GM23338 (cell line): ENCODE measurements at regions not wholly inside any gene's neighbourhood (a gene's known extent, or its start where the extent isn't known, plus 50 kb on each side); places are given as distances from the start of the nearest gene placed in this dataset.

Experiments used
- ATAC-seq: fragments of 200-7000 bp; cut with Tn5 transposase; 3 replicates; pipeline ENCODE4 v1.9.1; 2020
- DNase-seq: peaks from one replicate; pipeline ENCODE4 v3.0.0-alpha.2; 2015; ENCODE audit warnings: low spot score
- H2AFZ ChIP-seq: fragments of 200-600 bp; sonication (generic); 2 replicates; pipeline ENCODE4 v1.8.0; 2016; ENCODE audit warnings: antibody characterized with exemption, mild to moderate bottlenecking, moderate library complexity
- H3F3A ChIP-seq: fragments of 200-600 bp; sonication (generic); replicated peaks from 2 replicates; pipeline ENCODE4 v1.8.0; 2017; ENCODE audit warnings: antibody characterized with exemption, mixed run types, low read depth
- H3K27ac ChIP-seq: fragments of 200-600 bp; sonication (generic); 2 replicates; pipeline ENCODE4 v1.6.1; 2016; ENCODE audit warnings: low read depth
- H3K27me3 ChIP-seq: fragments of 200-600 bp; sonication (generic); 2 replicates; pipeline ENCODE4 v1.8.0; 2016; ENCODE audit warnings: mild to moderate bottlenecking, mixed run types, moderate library complexity; ENCODE audit not compliant: insufficient read depth
- H3K36me3 ChIP-seq: fragments of 200-600 bp; sonication (generic); 2 replicates; pipeline ENCODE4 v1.8.0; 2016; ENCODE audit warnings: mild to moderate bottlenecking; ENCODE audit not compliant: insufficient read depth
- H3K4me1 ChIP-seq: fragments of 200-600 bp; sonication (generic); 2 replicates; pipeline ENCODE4 v1.8.0; 2016; ENCODE audit warnings: mild to moderate bottlenecking, moderate library complexity; ENCODE audit not compliant: insufficient read depth
- H3K4me2 ChIP-seq: fragments of 200-600 bp; sonication (generic); 2 replicates; pipeline ENCODE4 v1.7.1; 2017; ENCODE audit warnings: mixed run types
- H3K4me3 ChIP-seq: fragments of 200-600 bp; sonication (generic); 2 replicates; pipeline ENCODE4 v1.6.1; 2016; ENCODE audit warnings: mixed run types
- H3K79me2 ChIP-seq: fragments of 200-600 bp; sonication (generic); replicated peaks from 2 replicates; pipeline ENCODE4 v1.8.0; 2017; ENCODE audit warnings: mild to moderate bottlenecking; ENCODE audit not compliant: insufficient read depth
- H3K9me2 ChIP-seq: fragments of 200-600 bp; sonication (generic); 2 replicates; pipeline ENCODE4 v1.8.0; 2017; ENCODE audit not compliant: insufficient read depth
- H4K20me1 ChIP-seq: fragments of 200-600 bp; sonication (generic); replicated peaks from 2 replicates; pipeline ENCODE4 v1.8.0; 2017; ENCODE audit warnings: mild to moderate bottlenecking; ENCODE audit not compliant: insufficient read depth
- H3K27ac Mint-ChIP-seq: 2 replicates; pipeline ENCODE4 v1.8.0; 2020; ENCODE audit warnings: inconsistent platforms, mild to moderate bottlenecking, moderate library complexity, mixed read lengths
- H3K27me3 Mint-ChIP-seq: 3 replicates; pipeline ENCODE4 v1.8.0; 2022; ENCODE audit warnings: low read depth, mild to moderate bottlenecking, moderate library complexity, mixed read lengths, inconsistent platforms; ENCODE audit not compliant: insufficient read depth, poor library complexity
- H3K36me3 Mint-ChIP-seq: 3 replicates; pipeline ENCODE4 v1.8.0; 2021; ENCODE audit warnings: low read depth, mild to moderate bottlenecking, inconsistent platforms, moderate library complexity, mixed read lengths
- H3K4me1 Mint-ChIP-seq: 3 replicates; pipeline ENCODE4 v1.8.0; 2020; ENCODE audit warnings: mild to moderate bottlenecking, inconsistent platforms, mixed read lengths
- H3K4me3 Mint-ChIP-seq: 3 replicates; pipeline ENCODE4 v1.8.0; 2021; ENCODE audit warnings: moderate library complexity, mild to moderate bottlenecking, inconsistent platforms, mixed read lengths
- H3K9me3 Mint-ChIP-seq: 3 replicates; pipeline ENCODE4 v1.8.0; 2020; ENCODE audit warnings: moderate library complexity, mild to moderate bottlenecking, inconsistent platforms, mixed read lengths
- CTCF ChIP-seq, 2 experiments: fragments of 200-600 bp in 1 of 2; sonication (generic) in 1 of 2; conservative IDR thresholded peaks; 2 replicates each; pipeline versions ENCODE4 v1.5.1 to v1.6.1; 2016 to 2017; ENCODE audit warnings: antibody characterized with exemption in 2 of 2, low read depth in 2 of 2, mild to moderate bottlenecking in 2 of 2, moderate library complexity in 1 of 2
- ETS1 ChIP-seq: IDR thresholded peaks from 2 replicates; pipeline ENCODE4 v1.6.1; 2016; ENCODE audit warnings: antibody characterized with exemption
- EZH2 ChIP-seq: fragments of 200-600 bp; sonication (generic); IDR thresholded peaks from one replicate; pipeline ENCODE4 v1.8.0; 2017; ENCODE audit warnings: antibody characterized with exemption, mild to moderate bottlenecking, low read depth; ENCODE audit not compliant: unreplicated experiment
- JUNB ChIP-seq: IDR thresholded peaks from one replicate; pipeline ENCODE4 v1.6.1; 2016; ENCODE audit warnings: antibody characterized with exemption; ENCODE audit not compliant: unreplicated experiment
- NANOG ChIP-seq: IDR thresholded peaks from 2 replicates; pipeline ENCODE4 v1.6.1; 2016; ENCODE audit warnings: antibody characterized with exemption, borderline replicate concordance
- REST ChIP-seq: IDR thresholded peaks from one replicate; pipeline ENCODE4 v1.6.1; 2018; ENCODE audit warnings: antibody characterized with exemption; ENCODE audit not compliant: unreplicated experiment
- STAT1 ChIP-seq: IDR thresholded peaks from one replicate; pipeline ENCODE4 v1.6.1; 2016; ENCODE audit warnings: antibody characterized with exemption; ENCODE audit not compliant: unreplicated experiment
- ZNF114 ChIP-seq: fragments of 250-450 bp; sonication (Bioruptor Pico); IDR thresholded peaks from 2 replicates; pipeline ENCODE4 v1.5.0; 2020; ENCODE audit warnings: mild to moderate bottlenecking, moderate library complexity
- ZNF331 ChIP-seq: fragments of 250-450 bp; sonication (Bioruptor Pico); IDR thresholded peaks from 2 replicates; pipeline ENCODE4 v1.5.0; 2020; ENCODE audit warnings: low read depth, mild to moderate bottlenecking, moderate library complexity
- ZNF462 ChIP-seq: fragments of 250-450 bp; sonication (Bioruptor Pico); IDR thresholded peaks from 2 replicates; pipeline ENCODE4 v1.5.0; 2020; ENCODE audit warnings: mild to moderate bottlenecking, moderate library complexity

- TF ChIP-seq ZNF462 (CRISPR knock-in tag) (no peak), EZH2 (no peak)
These were observed 58.3 kb upstream of the ACTRT2 start (continued) for GRCh38 chr1:2962946-2963345.

GRCh38 chr1:2965676-2966075 lies 55.6 kb upstream of the ACTRT2 start:
- Mint-ChIP-seq H3K9me3 (peaks cover 65% of the 10 kb centered on the region), H3K4me3 (no peak overlapping the region), H3K27ac (no peak overlapping the region), H3K36me3 (peaks cover 3% of the 10 kb centered on the region; the same call in 2 of the 3 replicates), H3K27me3 (peaks cover 2% of the 10 kb centered on the region), H3K4me1 (no peaks in the 10 kb centered on the region; the same call in 2 of the 3 replicates)
- H3K36me3 ChIP-seq = no peaks in the 10 kb centered on the region
- no peaks in the 10 kb centered on the region for H3K27me3 ChIP-seq
- DNase-seq = no peak
- no peak for ATAC-seq
- no peaks in the 10 kb centered on the region for H4K20me1 ChIP-seq
- no peak overlapping the region for H3K4me3 ChIP-seq
- H2AFZ ChIP-seq = no peak overlapping the region
- H3K79me2 ChIP-seq = no peaks in the 10 kb centered on the region
- no peak overlapping the region for H3K27ac ChIP-seq
- no peaks in the 10 kb centered on the region for H3F3A ChIP-seq
- H3K4me1 ChIP-seq = no peaks in the 10 kb centered on the region
- H3K9me2 ChIP-seq = no peaks in the 10 kb centered on the region
- no peak overlapping the region for H3K4me2 ChIP-seq
- no peak for TF ChIP-seq JUNB
- TF ChIP-seq ZNF331 (CRISPR knock-in tag) = no peak
- TF ChIP-seq CTCF (conservative IDR thresholded peaks at IDR 0.05; ENCODE audit: low read depth in 2 of 2) = no peak
- TF ChIP-seq ETS1 = no peak
- no peak for TF ChIP-seq REST
- no peak for TF ChIP-seq ZNF114 (CRISPR knock-in tag)
- TF ChIP-seq NANOG = no peak
- no peak for TF ChIP-seq STAT1
